GM23248 (cell line): ENCODE measurements at regions not wholly inside any gene's neighbourhood (a gene's known extent, or its start where the extent isn't known, plus 50 kb on each side); places are given as distances from the start of the nearest gene placed in this dataset.
"Not testable (repeated sequence)": the region's sequence is repeated elsewhere in the genome, so short reads cannot be mapped to it uniquely, and the experiment has no call there.

Experiments used
- DNase-seq: peaks from one replicate; pipeline ENCODE4 v3.0.0-alpha.2; 2015
- H2AFZ ChIP-seq: fragments of 200-600 bp; sonication (generic); 2 replicates; pipeline ENCODE4 v1.6.1; 2016; ENCODE audit warnings: antibody characterized with exemption
- H3F3A ChIP-seq: fragments of 200-600 bp; sonication (generic); 2 replicates; pipeline ENCODE4 v1.6.1; 2016; ENCODE audit warnings: mild to moderate bottlenecking, antibody characterized with exemption, mixed run types; ENCODE audit not compliant: insufficient read depth
- H3K27ac ChIP-seq: fragments of 200-600 bp; sonication (generic); 2 replicates; pipeline ENCODE4 v1.5.1; 2016; ENCODE audit warnings: mild to moderate bottlenecking
- H3K27me3 ChIP-seq: fragments of 200-600 bp; sonication (generic); replicated peaks from 2 replicates; pipeline ENCODE4 v1.6.1; 2016; ENCODE audit warnings: mild to moderate bottlenecking; ENCODE audit not compliant: insufficient read depth
- H3K36me3 ChIP-seq: fragments of 200-600 bp; sonication (generic); 2 replicates; pipeline ENCODE4 v1.6.1; 2016; ENCODE audit warnings: low read depth, mild to moderate bottlenecking
- H3K4me1 ChIP-seq: fragments of 200-600 bp; sonication (generic); 2 replicates; pipeline ENCODE4 v1.6.1; 2016; ENCODE audit warnings: mild to moderate bottlenecking; ENCODE audit not compliant: insufficient read depth
- H3K4me2 ChIP-seq: fragments of 200-600 bp; sonication (generic); one replicate; pipeline ENCODE4 v1.6.1; 2016; ENCODE audit warnings: mild to moderate bottlenecking; ENCODE audit not compliant: unreplicated experiment
- H3K4me3 ChIP-seq: fragments of 200-600 bp; sonication (generic); 2 replicates; pipeline ENCODE4 v1.5.1; 2016; ENCODE audit warnings: mild to moderate bottlenecking
- H3K79me2 ChIP-seq: fragments of 200-600 bp; sonication (generic); 2 replicates; pipeline ENCODE4 v1.6.1; 2016; ENCODE audit warnings: mild to moderate bottlenecking; ENCODE audit not compliant: insufficient read depth
- H3K9ac ChIP-seq: fragments of 200-600 bp; sonication (generic); 2 replicates; pipeline ENCODE4 v1.6.1; 2016; ENCODE audit warnings: mild to moderate bottlenecking
- H3K9me2 ChIP-seq: fragments of 200-600 bp; sonication (generic); 2 replicates; pipeline ENCODE4 v1.6.1; 2016; ENCODE audit warnings: mixed run types, mild to moderate bottlenecking, moderate library complexity; ENCODE audit not compliant: insufficient read depth
- H3K9me3 ChIP-seq: fragments of 200-600 bp; sonication (generic); one replicate; pipeline ENCODE4 v1.6.1; 2017; ENCODE audit warnings: low read depth
- H4K20me1 ChIP-seq: fragments of 200-600 bp; sonication (generic); 2 replicates; pipeline ENCODE4 v1.6.0; 2016; ENCODE audit not compliant: insufficient read depth
- EZH2 ChIP-seq: fragments of 200-600 bp; sonication (generic); IDR thresholded peaks from 2 replicates; pipeline ENCODE4 v1.6.1; 2018; ENCODE audit warnings: antibody characterized with exemption, mild to moderate bottlenecking; ENCODE audit not compliant: insufficient read depth, poor library complexity, severe bottlenecking
- EZH2phosphoT487 ChIP-seq: fragments of 200-600 bp; sonication (generic); IDR thresholded peaks from 2 replicates; pipeline ENCODE4 v1.6.1; 2018; ENCODE audit warnings: antibody characterized with exemption, moderate library complexity, mild to moderate bottlenecking, low read depth; ENCODE audit not compliant: insufficient read depth
- WGBS, 2 experiments: methylation state at CpG; one replicate each; pipeline ENCODE4 v1.1.6; 2015 to 2017; ENCODE audit warnings: low lambda C conversion rate in 2 of 2, low coverage in 1 of 2; ENCODE audit errors: missing lambda C conversion rate in 2 of 2; 5-methylcytosine and 5-hydroxymethylcytosine counted together
- in situ Hi-C: fragments of 300-500 bp; cut with MboI; formaldehyde crosslinking; loops from 2 replicates; pipeline ENCODE4 v1.15.0; 2020

GRCh38 chr6:132114201-132114825 is 163.1 kb upstream of the CCN2 start:
- Histone ChIP-seq H3K27ac (no peak overlapping the region), H3K79me2 (no peaks in the 10 kb centered on the region), H3F3A (no peaks in the 10 kb centered on the region), H2AFZ (no peak overlapping the region), H3K4me3 (no peak overlapping the region), H3K9me3 (no peaks in the 10 kb centered on the region), H3K27me3 (no peaks in the 10 kb centered on the region), H3K9ac (no peak overlapping the region), H3K4me2 (no peak overlapping the region), H3K9me2 (no peaks in the 10 kb centered on the region), H4K20me1 (no peaks in the 10 kb centered on the region), H3K36me3 (no peaks in the 10 kb centered on the region), H3K4me1 (peaks cover 12% of the 10 kb centered on the region)
- DNase-seq, result no peak
- in situ Hi-C loops, result no loop called here
- TF ChIP-seq EZH2phosphoT487 (no peak), EZH2 (no peak)
- 92 to 96% methylated on average over 8 of the region's 8 CpGs for WGBS, 2 experiments

- H3K36me3 ChIP-seq, H3K79me2 ChIP-seq, in situ Hi-C loops, H4K20me1 ChIP-seq, H3K9ac ChIP-seq, H3K27me3 ChIP-seq, H3K9me2 ChIP-seq, H3K9me3 ChIP-seq, H3F3A ChIP-seq, H3K27ac ChIP-seq, H3K4me3 ChIP-seq, H2AFZ ChIP-seq, DNase-seq, H3K4me2 ChIP-seq, H3K4me1 ChIP-seq: not testable (repeated sequence)
- WGBS, 2 experiments, result 64 to 65% methylated on average over 6 of the region's 6 CpGs
Measured at GRCh38 chr6:132109752-132110151, 158.6 kb upstream of the CCN2 start.

GRCh38 chr6:132107896-132108295 is 156.7 kb upstream of the CCN2 start:
- no peak for TF ChIP-seq EZH2
- no peak for TF ChIP-seq EZH2phosphoT487
- Histone ChIP-seq H3K4me3 (no peak overlapping the region), H3K79me2 (no peaks in the 10 kb centered on the region), H3F3A (no peaks in the 10 kb centered on the region; the same call in 1 of the 2 replicates), H3K4me1 (0 out of 2 replicates have a peak, but pooled peaks cover 4% of the 10 kb centered on the region), H3K9me2 (no peaks in the 10 kb centered on the region), H3K36me3 (no peaks in the 10 kb centered on the region), H3K4me2 (no peak overlapping the region), H3K9ac (no peak overlapping the region), H3K27ac (no peak overlapping the region), H2AFZ (no peak overlapping the region), H4K20me1 (no peaks in the 10 kb centered on the region), H3K9me3 (no peaks in the 10 kb centered on the region), H3K27me3 (no peaks in the 10 kb centered on the region)
- in situ Hi-C loops, result no loop called here
- WGBS, 2 experiments, result 51 to 64% methylated on average over 2 of the region's 2 CpGs
- no peak for DNase-seq

GRCh38 chr6:132101535-132101934 is 150.4 kb upstream of the CCN2 start:
- Histone ChIP-seq H3K9ac (no peak overlapping the region), H4K20me1 (no peaks in the 10 kb centered on the region), H3F3A (no peaks in the 10 kb centered on the region), H3K9me2 (no peaks in the 10 kb centered on the region), H3K36me3 (no peaks in the 10 kb centered on the region), H3K4me1 (peaks cover 6% of the 10 kb centered on the region), H3K79me2 (no peaks in the 10 kb centered on the region), H3K4me3 (no peak overlapping the region), H3K27me3 (no peaks in the 10 kb centered on the region), H2AFZ (no peak overlapping the region), H3K9me3 (no peaks in the 10 kb centered on the region), H3K4me2 (no peak overlapping the region), H3K27ac (no peak overlapping the region)
- TF ChIP-seq EZH2 (no peak), EZH2phosphoT487 (no peak)
- DNase-seq, result no peak
- in situ Hi-C loops, result no loop called here
- 72 to 90% methylated on average over 3 of the region's 3 CpGs for WGBS, 2 experiments
